ENCODE measurements at regions not wholly inside any gene's neighbourhood (a gene's known extent, or its start where the extent isn't known, plus 50 kb on each side); places are given as distances from the start of the nearest gene placed in this dataset.

DNA sequence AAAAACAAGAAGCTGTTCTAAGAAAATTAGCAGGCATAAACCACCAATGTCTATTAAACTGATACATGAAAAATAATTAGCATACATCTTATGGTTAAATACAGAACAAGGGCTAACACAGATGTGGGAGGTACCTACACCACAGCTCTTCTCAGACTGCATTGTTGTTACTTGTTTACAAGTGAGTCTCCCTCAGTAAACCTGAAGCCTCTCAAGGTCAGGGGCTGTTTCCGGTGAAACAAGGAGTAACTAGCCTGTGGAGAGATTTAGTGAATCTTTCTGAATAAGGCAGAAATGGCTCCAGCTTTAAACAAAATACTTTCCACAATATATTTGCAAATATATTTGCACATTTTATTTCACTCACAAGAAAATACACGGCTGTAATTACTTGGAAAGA is 244.0 kb downstream of the FIGN start:
- TF ChIP-seq, protein P1, sequence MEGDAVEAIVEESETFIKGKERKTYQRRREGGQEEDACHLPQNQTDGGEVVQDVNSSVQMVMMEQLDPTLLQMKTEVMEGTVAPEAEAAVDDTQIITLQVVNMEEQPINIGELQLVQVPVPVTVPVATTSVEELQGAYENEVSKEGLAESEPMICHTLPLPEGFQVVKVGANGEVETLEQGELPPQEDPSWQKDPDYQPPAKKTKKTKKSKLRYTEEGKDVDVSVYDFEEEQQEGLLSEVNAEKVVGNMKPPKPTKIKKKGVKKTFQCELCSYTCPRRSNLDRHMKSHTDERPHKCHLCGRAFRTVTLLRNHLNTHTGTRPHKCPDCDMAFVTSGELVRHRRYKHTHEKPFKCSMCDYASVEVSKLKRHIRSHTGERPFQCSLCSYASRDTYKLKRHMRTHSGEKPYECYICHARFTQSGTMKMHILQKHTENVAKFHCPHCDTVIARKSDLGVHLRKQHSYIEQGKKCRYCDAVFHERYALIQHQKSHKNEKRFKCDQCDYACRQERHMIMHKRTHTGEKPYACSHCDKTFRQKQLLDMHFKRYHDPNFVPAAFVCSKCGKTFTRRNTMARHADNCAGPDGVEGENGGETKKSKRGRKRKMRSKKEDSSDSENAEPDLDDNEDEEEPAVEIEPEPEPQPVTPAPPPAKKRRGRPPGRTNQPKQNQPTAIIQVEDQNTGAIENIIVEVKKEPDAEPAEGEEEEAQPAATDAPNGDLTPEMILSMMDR (conservative IDR thresholded peaks at IDR 0.05; ENCODE audit: low read depth, low read length), result no peak
- no peak for TF ChIP-seq EZH2 (IDR thresholded peaks at IDR 0.05; ENCODE audit: low read length, unreplicated experiment)

Measured in PC-3 (cell line).